HG03175 (cell line): ENCODE measurements at regions not wholly inside any gene's neighbourhood (a gene's known extent, or its start where the extent isn't known, plus 50 kb on each side); places are given as distances from the start of the nearest gene placed in this dataset.
"Not testable (repeated sequence)": the region's sequence is repeated elsewhere in the genome, so short reads cannot be mapped to it uniquely, and the experiment has no call there.

ENCODE experiments used
- ATAC-seq: cut with Tn5 transposase; IDR thresholded peaks from one replicate; pipeline ENCODE4 v1.9.1; 2021; ENCODE audit warnings: mild to moderate bottlenecking, moderate library complexity; ENCODE audit not compliant: unreplicated experiment

DNA sequence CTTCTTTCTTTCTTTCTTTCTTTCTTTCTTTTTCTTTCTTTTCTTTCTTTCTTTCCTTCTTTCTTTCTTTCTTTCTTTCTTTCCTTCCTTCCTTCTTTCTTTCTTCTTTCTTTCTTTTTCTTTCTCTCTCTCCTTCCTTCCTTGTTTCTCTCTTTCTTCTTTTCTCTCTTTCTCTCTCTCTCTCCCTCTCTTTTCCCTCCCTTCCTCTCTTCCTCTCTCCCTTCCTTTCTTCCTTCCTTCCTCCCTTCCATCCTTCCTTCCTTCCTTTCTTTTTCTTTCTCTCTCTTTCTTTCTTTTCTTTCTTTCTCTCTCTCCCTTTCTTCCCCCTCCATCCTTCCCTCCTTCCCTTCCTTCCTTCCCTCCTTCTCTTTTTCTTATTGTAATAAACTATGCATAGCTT is 105.5 kb downstream of the ZBTB18 start:
- ATAC-seq: not testable (repeated sequence)

DNA sequence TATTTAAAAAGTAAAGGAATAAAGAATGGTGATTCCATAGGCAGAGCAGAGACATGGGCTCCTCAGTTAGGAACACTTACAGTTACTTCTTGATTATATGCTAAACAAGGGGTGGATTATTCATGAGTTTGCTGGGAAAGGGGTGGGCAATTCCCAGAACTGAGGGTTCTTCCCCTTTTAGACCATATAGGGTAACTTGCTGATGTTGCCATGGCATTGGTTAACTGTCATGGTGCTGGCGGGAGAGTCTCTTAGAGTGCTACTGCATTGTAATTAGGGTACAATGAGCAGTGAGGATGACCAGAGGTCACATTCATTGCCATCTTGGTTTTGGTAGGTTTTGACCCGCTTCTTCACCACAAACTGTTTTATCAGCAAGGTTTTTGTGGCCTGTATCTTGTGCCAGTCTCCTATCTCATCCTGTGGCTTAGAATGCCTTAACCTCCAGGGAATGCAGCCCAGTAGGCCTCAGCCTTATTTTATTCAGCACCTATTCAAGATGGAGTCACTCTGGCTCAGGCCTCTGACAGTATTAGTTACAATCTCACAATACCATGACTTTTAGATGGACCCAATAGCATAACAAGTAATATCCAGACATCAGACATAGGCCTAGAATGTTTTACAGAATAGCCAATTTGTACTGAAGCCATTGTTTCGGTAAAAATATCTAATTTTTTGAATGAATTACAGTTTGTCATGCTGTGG is 106.8 kb downstream of the ZBTB18 start:
- ATAC-seq: no peak

DNA sequence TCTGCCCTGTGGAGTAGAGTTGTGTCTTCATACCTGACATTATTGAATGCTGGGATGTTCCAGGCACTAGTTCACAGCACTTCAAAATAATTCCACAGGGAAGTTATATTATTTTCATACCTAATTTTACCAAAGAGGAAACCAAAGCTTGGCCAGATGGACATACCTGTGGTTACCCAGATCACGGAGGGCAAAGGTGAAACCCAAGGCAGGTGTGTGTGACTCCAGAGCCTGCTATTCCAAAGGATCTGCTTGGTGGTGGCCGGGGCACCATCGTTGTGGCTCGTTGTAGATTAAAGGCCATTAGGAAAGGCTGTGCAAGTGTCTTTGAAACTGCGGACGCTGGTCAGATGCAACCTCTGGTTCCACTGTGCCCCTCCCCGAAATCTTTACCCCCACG is 108.6 kb downstream of the ZBTB18 start:
- no peak for ATAC-seq

DNA sequence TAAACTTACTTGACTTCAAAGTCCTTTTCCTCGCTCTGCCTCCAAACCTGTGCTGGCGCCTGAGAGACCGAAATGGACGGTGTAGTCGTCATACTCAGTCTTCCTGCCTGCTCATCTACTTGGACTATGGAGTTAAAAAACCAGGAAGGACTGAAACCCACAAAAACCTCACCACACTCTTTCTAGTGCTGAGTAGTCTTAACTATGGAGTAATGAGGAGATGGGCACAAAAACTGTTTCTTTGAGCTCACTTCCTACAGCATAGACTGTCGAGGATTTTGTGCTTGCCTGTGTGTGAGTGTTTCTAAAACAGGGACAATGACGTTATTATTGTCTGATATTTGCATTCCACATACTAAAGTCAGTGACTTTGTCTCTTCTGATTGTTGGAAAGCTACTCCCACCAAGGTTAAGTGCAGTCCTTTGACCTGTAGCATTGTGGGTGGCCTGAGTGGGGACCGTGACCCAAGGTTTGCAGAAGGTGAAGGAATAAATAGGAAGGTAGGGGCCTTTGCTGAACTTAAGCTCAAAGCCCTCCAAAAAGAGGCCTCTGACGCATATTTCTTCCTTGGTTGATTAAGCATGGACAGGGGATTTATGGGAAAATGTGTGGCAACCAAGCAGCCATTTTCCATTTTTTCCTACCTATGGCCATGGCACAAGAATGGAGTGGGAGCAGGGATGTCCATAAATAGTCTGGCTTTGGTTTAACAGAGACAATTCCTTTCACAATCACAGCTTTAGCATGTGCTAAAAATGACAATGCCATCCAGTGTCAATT is 109.6 kb downstream of the ZBTB18 start:
- no peak for ATAC-seq

DNA sequence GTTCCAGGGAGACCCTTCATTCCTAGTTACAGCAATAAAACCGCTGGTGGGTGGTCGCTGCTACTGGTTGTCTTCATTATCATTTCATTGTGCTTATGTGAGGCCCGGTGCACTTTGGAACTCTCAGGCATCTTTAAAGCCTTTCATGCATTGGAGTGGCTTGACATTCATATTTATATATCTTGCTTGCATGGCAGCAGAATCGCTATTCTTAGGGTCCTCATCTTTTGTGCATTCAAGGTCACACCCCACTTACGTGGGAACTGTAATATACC is 110.1 kb downstream of the ZBTB18 start:
- ATAC-seq: no peak

DNA sequence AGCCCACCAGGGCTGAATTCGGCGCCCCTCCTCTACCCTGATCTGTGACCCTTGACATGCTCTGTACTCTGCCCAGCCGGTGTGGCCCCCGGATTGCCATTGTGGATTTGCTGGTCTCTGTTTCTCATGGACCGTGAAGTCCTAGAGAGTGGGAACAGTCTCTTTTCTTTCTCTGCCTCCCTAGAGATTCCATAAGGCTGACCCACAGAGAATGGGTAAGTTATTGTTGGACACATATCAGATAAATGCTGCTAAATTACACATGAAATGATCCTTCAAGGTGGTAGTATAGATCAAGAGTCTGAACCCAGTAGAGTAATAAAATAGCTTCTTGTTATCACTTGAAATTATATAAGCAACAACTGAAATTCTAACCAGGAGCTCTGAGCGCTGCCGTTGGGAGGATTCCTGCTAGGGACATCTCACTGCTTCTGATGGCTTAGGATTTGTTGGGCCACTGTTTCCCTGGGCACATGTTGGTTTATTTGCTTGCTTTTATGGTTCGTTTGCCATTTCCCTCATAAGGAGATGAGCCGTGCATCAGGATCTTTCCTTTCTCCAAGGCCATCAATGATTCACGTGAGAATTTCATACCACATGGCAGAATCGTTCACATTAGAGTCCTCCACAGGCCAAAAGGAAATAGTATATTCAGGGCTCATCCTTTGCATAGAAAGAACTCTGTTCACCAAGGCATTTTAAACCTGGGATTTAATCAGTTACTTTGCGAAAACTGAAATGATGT is 111.9 kb downstream of the ZBTB18 start:
- ATAC-seq: no peak

DNA sequence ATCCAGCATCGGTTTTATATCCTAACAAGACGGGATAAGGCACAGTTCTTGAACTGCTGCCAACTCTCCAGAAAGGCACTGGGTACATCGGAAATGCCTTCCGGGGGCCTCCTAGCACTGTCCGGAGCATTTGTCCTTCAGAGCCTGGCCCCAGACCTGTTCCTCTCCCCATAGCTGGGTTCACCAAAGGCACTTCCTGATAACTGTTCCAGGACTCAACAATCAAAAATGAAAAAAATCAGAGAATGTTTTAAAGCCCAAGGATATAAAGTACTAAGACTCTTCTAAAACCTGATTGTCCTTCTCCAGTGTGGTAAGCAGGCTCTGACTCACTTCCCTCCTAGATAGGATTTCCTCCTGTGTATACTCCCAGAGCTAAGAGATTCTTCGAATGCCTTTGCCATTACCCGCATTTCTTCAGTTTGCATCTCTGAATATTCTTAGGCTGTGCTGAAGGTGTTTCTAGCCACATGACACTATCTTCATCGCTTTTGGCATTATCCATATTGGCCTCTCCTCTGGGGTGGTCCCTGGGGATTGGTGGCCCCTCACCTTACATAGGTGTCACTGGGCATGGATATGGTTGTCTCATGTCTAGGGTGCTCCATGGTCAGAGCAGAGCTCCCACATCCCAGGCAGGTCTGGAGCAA is 112.9 kb downstream of the ZBTB18 start:
- ATAC-seq: no peak

DNA sequence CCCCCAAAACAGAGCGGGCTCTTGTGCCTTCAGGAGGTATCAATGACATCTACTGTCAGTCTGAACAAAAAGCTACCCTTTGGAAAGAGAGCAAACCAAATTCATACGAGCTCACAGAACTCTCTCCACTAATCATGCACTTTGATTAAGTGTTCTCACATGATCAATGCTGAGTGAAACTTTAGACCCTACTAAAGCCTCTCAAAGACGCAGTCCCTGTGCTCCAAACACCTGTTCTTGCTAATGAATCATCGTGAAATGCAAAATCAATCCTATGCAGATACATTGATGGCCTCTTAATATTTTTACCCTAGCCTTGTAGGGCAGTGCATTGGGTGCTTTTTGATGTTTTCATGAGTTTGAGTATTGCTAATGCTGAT is 113.4 kb downstream of the ZBTB18 start:
- ATAC-seq: no peak

DNA sequence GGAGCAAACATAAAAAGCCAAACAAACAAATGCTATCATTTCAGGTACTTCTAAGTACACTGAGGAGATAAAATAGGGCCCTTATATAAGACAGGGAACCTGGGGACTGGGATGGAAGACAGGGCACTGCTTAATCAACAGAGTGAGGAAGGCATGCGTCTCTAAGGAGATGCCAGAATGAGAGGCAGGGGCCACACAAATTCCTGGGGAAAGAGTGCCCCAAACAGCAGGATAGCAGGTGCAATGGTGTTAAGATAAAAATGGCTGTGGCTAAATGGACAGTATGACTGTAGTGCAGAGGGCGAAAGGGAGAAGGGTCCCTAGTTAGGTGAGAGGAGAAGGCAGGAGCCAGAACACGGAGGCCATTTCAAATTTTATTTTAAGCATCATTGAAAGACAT is 113.9 kb downstream of the ZBTB18 start:
- no peak for ATAC-seq

DNA sequence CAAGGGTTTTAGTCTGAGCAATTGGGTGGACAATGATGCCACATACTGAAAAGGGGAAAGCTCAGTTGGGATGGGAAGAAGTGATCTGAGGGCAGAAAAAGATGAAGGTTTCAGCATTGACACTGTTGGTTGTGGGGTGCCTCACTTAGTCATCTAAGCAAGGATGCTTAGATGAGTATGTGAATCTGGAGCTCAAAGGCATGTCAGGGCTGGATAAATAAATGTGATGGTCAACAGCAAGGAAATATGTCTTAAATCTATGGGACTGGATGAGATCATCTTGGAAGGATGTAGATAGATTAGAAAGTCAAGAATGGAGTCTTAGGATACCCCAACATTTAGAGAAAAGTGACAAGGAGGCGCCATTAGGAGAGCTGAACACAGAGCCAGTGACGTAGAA is 114.6 kb downstream of the ZBTB18 start:
- no peak for ATAC-seq

DNA sequence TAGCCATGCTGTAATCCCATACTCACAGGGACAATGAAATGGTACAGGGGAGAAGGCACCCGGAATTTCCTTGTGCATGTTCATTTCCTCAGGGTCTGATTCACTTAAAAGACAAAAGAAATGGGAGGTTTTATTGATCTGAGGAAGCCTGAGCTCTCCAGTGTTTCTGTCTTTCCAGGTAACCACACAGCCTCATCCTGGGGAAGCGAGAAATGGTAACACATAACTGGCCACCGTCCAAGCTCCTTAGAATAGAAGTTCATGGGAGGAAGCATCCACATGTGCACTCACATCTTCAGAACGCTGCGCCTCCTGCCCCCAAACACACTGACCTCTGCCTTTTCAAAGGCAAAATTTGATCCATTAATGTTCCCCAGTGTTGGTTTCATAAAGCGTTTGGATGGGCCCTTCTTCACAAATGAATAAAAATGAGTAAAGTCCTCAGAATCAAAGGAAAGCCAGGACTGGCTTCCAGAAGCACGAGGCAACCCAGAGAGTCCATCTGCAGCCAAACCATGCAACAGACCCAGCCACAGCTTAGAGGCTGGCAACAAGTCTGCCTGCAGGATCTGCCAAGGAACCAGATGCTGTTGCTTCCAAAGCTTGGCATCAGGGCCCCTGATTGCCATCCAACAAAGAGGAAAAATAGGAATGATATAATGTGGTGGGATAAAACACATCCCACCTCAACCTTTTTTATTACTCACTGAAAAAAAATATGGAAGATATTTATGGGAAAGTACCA is 120.3 kb downstream of the ZBTB18 start:
- no peak for ATAC-seq

DNA sequence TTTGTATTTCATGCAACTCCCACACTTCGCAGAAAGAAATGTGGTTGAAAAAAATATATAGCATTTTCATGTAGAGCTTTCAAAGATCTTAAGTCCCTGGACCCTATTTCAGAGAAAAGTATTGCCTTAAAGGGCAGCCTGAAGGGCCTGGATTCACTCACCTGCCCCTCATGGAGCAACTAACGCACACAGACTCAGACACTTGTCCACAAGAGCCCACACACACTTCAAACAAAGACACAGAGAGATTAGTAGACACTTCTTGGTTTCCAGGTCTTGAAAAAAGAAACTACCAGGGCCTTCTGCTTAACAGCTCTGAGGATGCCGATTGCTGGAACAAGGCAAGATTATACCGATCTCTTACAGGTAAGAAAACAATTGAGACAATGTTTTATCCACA is 122.2 kb downstream of the ZBTB18 start:
- ATAC-seq: no peak

DNA sequence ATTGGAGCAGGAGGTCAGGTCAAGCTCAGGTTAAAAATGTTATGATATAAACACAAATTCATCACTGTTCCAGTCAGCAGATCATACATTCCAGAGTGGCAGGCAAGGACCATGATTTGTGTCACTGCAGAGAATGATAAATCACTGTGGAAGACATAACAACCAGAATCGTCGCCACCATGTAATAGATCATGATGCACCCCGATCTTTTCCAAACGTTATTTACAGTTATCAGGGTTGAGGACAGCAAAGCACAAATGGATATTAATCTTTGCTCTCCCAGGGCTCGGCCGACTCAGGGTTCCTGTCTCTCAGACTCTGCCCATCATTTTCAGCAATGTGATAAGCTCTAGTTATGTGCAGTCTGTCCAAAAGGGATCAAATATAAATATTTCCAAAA is 122.7 kb downstream of the ZBTB18 start:
- ATAC-seq: no peak

DNA sequence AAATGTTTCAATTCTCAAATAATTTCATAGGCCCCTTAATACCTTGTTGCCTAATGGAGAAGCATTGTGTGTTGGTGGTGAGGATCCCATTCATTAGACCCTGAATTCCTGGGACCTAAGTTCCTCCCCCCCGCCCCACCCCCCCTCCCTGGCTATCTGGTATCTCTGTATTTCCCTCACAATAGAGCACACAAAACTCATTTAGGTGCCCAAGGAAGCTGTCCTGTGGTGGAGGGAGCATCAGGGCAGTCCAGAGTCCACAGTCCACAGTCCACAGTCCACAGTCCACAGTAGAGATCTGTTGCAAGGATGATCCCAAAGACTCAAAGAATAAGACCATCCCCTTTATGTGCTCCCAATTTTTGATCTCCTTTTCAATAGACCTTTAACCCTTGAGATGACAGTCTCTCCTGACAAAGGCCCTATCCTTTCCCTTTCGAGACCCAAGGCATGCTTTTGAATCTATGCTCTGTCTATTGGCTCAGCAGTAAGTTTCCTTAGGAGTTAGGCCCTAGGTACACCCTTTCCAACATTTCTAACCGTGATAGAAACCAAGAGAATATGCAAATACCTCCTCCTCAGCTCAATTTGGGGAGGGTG is 123.9 kb downstream of the ZBTB18 start:
- no peak for ATAC-seq

DNA sequence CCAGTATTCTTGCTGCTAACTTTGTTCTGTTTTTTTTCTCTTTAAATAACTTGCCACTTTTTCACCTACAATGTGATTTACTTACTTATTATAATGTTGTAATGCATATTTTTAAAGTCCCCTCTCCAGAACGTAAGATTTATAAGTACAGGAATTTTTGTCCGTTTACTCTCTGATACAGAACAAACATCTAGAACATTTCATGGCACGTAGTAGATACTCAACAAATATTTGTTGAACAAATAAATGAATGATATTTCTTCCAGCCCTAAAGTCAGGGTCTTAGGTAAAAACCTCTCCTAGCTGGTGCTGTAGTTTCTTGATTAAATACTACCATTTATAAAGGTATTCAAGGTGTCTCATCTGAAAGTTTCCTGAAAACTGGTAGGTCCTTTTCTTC is 125.1 kb downstream of the ZBTB18 start:
- ATAC-seq: no peak

DNA sequence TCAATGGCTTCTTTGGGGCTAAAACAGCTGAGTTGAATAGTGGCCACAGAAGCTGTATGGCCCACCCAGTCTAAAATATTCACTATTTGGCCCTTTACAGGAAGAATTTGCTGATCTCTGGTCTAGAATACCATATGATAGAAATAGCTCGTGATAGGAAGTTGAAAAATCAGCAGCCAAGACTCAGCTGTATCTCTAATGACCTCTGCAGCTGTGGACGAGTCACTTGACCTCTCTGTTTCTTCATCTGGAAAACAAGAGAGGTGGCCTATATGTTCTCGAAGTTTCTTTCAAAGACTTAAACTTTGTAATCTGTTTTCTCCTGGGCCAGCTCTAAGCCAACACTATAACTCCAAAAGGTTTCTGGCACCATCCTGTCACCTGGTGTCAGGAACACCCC is 129.2 kb downstream of the ZBTB18 start:
- ATAC-seq: no peak

DNA sequence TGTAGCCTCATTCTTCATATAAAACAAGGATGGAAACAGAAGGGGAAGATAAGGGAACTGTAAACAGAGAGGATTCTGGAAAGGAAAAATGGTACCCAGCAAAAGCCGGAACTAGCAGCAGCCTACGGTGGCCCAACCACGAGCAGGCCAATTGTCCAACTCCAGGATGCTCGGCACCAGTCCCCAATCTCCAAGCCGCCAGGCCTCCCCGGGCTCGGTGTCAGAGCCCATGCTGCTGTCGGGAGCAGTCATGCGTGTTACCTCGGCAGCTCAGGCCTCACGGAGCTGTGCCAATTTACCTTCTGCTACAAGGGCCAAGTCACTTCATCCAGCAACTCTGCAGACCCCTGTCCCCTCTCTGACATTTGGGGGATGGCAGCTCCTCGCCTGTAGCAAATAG is 130.8 kb downstream of the ZBTB18 start:
- ATAC-seq: no peak

DNA sequence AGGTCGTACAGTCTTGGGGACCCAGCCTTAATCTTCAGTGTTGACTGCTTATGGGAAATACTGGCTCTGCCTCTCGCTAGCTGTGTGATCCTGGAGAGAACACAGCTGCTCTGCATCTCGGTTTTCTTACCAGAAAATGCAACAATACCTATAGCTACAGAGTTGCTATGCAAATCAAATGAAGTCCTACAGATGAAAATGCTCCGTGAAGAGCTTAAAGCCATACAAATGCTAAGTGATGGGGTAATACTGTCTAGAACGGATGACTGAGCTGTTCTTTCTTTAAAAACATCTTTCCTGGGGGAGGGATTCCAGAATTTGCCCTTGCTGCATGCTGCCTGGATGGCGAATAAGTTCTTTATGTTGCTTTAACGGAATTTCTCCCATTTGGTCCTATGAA is 132.0 kb downstream of the ZBTB18 start:
- no peak for ATAC-seq

DNA sequence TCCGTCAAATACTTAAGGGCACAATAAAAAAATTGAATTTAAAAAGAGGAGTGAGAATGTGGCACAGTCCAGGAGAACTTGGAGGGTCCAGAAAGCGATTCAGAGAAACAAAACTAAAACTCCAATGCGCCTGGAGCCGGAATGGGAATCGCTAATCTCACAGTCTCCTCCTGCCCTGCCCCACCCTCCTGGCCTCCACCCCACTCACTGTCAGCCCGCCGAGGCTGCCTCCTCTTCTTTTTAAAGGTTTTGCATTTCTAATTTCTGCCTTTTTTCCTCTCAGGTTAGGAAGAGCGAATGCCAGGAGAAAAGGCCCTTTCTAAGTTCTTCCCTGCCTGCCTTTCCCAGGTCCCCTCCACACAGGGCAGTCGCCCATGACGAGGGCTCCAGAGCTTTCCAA is 135.3 kb downstream of the ZBTB18 start:
- ATAC-seq: no peak

DNA sequence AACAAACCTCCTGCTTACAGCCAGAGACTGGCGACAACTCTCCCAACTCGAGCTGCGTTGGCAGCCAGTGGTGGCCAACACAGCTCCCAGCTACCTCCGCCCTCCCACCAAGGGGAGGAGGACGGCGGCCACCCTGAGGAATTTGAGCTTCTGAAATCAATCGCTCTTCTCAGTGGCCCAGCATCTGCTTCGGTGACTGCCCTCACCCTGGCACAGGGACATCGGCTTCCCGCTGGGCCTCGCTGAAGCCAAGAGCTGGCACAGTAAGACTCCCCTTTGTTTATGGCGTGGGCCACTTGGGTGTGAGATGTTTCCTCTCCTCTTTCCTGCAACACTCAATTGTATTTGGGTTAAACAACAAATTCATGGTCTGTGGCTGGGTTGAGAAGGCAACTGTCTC is 136.2 kb downstream of the ZBTB18 start:
- ATAC-seq: no peak

DNA sequence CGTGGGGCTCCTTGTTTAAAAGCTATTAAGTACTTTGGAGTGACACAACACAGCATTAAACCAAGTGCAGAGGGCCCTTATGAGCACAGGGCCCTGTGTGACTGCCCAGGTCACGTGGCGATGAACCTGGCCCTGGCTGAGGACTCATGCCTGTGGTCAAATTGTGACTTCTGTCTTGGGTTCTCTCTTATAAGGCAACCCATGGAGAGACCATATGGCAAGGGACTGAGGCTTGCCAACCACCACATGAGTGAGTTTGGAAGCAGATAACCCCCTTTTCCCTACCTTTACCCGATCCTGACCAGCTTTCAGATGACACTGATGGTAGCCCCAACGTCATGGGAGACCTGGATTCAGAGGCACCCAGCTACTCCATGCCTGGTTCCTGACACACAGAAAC is 140.5 kb downstream of the ZBTB18 start:
- ATAC-seq: no peak
